Thyroid gland (tissue), 4 donors: ENCODE measurements at regions not wholly inside any gene's neighbourhood (a gene's known extent, or its start where the extent isn't known, plus 50 kb on each side); places are given as distances from the start of the nearest gene placed in this dataset.

ENCODE experiments used
- DNase-seq, 2 donors: peaks; one replicate each; pipeline ENCODE4 v3.0.0-alpha.2; 2019
- H3K27ac ChIP-seq, 3 donors: fragments of 200-600 bp; sonication (generic); 1 replicate in 2 of 3; 2 replicates in 1 of 3; pipeline ENCODE4 v1.5.1; 2016 to 2019; ENCODE audit warnings: mild to moderate bottlenecking in 1 of 3, moderate library complexity in 1 of 3
- H3K27me3 ChIP-seq: fragments of 200-600 bp; sonication (generic); one replicate; pipeline ENCODE4 v1.5.1; 2019
- H3K36me3 ChIP-seq, 2 donors: fragments of 200-600 bp; sonication (generic); one replicate each; pipeline ENCODE4 v1.5.1; 2016 to 2019
- H3K4me1 ChIP-seq, 2 donors: fragments of 200-600 bp; sonication (generic); one replicate each; pipeline ENCODE4 v1.5.1; 2017 to 2019
- H3K4me3 ChIP-seq, 3 donors: fragments of 200-600 bp; sonication (generic); replicated peaks in 1 of 3; 1 replicate in 2 of 3; 2 replicates in 1 of 3; pipeline ENCODE4 v1.5.1; 2016; ENCODE audit warnings: mild to moderate bottlenecking in 1 of 3
- H3K9me3 ChIP-seq: fragments of 200-600 bp; sonication (generic); one replicate; pipeline ENCODE4 v1.5.1; 2017
- CTCF ChIP-seq, 6 experiments: fragments of 200-600 bp in 3 of 6; fragments of 450-650 bp in 3 of 6; sonication (generic) in 3 of 6; IDR thresholded peaks; one replicate each; pipeline ENCODE4 v1.5.1; 2016 to 2019; ENCODE audit warnings: antibody characterized with exemption in 6 of 6, mild to moderate bottlenecking in 2 of 6, inconsistent platforms in 1 of 6, moderate library complexity in 1 of 6
- POLR2A ChIP-seq, 2 donors: fragments of 450-650 bp; IDR thresholded peaks; one replicate each; pipeline ENCODE4 v1.6.1; 2017; ENCODE audit warnings: antibody characterized with exemption in 2 of 2, mild to moderate bottlenecking in 2 of 2, moderate library complexity in 1 of 2
- WGBS, 2 donors: methylation state at CpG; one replicate each; pipeline ENCODE4 v1.1.5; 2017; 5-methylcytosine and 5-hydroxymethylcytosine counted together
- intact Hi-C: fragments of 100-400 bp; cut with DNase I; formaldehyde crosslinking; loops from one replicate; pipeline ENCODE4 v1.15.1; 2023

DNA sequence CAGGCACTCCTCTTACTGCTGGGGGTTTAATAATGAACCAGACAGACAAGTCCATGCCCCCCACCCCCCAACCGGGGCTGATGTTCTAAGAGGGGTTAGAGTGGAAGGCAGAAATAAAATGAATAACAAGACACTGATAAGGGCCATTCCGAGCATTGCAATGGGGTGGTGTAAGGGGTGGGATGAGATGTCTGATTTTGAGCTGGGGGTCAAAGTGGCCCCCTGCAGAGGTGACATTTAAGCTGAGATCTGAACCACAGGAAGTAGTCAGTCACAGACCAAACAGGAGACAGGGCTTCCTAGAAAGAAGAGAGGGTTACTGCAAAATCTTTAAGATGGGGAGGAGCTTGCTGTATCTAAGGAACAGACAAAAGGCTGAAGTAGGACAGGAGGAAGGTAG is 180.6 kb upstream of the SH3BP4 start:
- no peak overlapping the region for H3K27ac ChIP-seq
- H3K4me3 ChIP-seq, result no peak overlapping the region
- 73 to 79% methylated on average over 2 of the region's 2 CpGs for WGBS, 2 donors
- no peaks in the 10 kb centered on the region for H3K27me3 ChIP-seq
- no peaks in the 10 kb centered on the region for H3K9me3 ChIP-seq
- DNase-seq, result no peak
- intact Hi-C loops, result no loop called here
- TF ChIP-seq POLR2A (IDR thresholded peaks at IDR 0.05) (no peak), CTCF (IDR thresholded peaks at IDR 0.05) (no peak)
- no peaks in the 10 kb centered on the region for H3K36me3 ChIP-seq
- no peaks in the 10 kb centered on the region for H3K4me1 ChIP-seq

DNA sequence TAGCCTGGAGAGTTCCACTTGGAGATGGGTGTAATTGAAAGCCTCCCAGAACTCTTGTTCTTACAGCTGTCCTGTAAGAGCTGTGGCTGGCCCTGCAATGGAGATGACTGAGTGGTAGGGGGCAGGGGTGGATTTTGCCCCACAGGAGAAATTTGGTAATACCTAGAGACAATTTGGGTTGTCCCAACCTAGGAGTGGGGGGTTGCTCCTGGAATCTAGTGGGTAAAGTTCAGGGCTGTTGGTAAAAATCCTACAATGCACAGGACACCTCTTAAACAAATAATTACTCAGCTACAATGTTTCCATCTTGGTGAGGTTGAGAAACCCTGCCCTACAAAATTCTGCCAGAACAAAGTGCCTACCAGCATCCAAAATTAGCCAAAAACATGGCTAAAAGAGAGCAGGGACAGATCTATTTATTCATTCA is 181.1 kb upstream of the SH3BP4 start:
- Histone ChIP-seq H3K4me3 (no peak overlapping the region), H3K27ac (no peak overlapping the region), H3K4me1 (no peaks in the 10 kb centered on the region), H3K36me3 (no peaks in the 10 kb centered on the region), H3K9me3 (no peaks in the 10 kb centered on the region), H3K27me3 (no peaks in the 10 kb centered on the region)
- DNase-seq, result no peak
- TF ChIP-seq POLR2A (IDR thresholded peaks at IDR 0.05) (no peak), CTCF (IDR thresholded peaks at IDR 0.05) (no peak)
- intact Hi-C loops, result no loop called here

- 83 to 86% methylated on average over 11 of the region's 11 CpGs for WGBS, 2 donors
- H3K27ac ChIP-seq, result no peak overlapping the region
- TF ChIP-seq POLR2A (IDR thresholded peaks at IDR 0.05) (no peak), CTCF (IDR thresholded peaks at IDR 0.05) (no peak)
- intact Hi-C loops, result no loop called here
- DNase-seq, result no peak
- H3K9me3 ChIP-seq, result no peaks in the 10 kb centered on the region
- H3K4me1 ChIP-seq, result no peaks in the 10 kb centered on the region
- no peak overlapping the region for H3K4me3 ChIP-seq
- no peaks in the 10 kb centered on the region for H3K27me3 ChIP-seq
- no peaks in the 10 kb centered on the region for H3K36me3 ChIP-seq
Measured at GRCh38 chr2:234770031-234770506, 181.7 kb upstream of the SH3BP4 start.

DNA sequence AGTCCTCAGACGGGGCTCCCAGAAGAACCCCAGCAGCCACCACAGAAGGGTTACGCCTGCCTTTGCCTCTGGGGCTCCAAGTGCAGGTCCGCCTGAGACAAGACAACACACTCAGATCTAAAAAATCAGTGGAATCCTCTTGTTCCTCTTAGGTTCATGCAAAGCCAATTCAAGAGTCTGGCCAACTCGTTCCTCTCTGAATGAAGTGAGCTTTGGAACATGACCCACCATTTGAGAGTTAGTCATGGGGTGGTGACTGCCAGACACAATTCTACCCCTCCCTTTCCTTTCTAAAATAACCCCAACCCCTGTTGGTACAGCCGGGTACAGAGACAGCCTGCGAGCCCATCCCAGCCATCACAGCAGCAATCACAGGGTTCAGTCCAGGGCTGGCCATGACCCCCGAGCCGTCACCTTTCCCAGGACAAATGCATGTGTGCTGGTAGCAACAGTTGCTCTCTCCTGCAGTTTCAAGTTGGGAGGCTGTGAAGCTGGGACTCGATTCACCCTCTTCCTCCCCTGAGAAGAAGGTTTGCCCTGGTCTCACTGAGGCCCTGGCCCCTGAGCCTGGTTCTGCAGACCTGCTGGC is 183.1 kb upstream of the SH3BP4 start:
- Histone ChIP-seq H3K27ac (no peak overlapping the region), H3K9me3 (no peaks in the 10 kb centered on the region), H3K4me3 (no peak overlapping the region), H3K4me1 (no peaks in the 10 kb centered on the region), H3K27me3 (no peaks in the 10 kb centered on the region), H3K36me3 (no peaks in the 10 kb centered on the region)
- 86 to 89% methylated on average over 9 of the region's 9 CpGs for WGBS, 2 donors
- intact Hi-C loops, result no loop called here
- no peak for DNase-seq
- TF ChIP-seq CTCF (IDR thresholded peaks at IDR 0.05), result no peak

- H3K27me3 ChIP-seq, result no peaks in the 10 kb centered on the region
- intact Hi-C loops, result no loop called here
- H3K36me3 ChIP-seq, result no peaks in the 10 kb centered on the region
- no peaks in the 10 kb centered on the region for H3K9me3 ChIP-seq
- no peak for TF ChIP-seq CTCF (IDR thresholded peaks at IDR 0.05)
- TF ChIP-seq POLR2A (IDR thresholded peaks at IDR 0.05), result no peak
- no peak overlapping the region for H3K27ac ChIP-seq
- no peaks in the 10 kb centered on the region for H3K4me1 ChIP-seq
- H3K4me3 ChIP-seq, result no peak overlapping the region
- DNase-seq, result no peak
- WGBS, 2 donors, result 59 to 68% methylated on average over 5 of the region's 5 CpGs
Measured at GRCh38 chr2:234765279-234765678, 186.5 kb upstream of the SH3BP4 start.
